Cardiac fibroblast (primary cell): ENCODE measurements at regions not wholly inside any gene's neighbourhood (a gene's known extent, or its start where the extent isn't known, plus 50 kb on each side); places are given as distances from the start of the nearest gene placed in this dataset.
"Not testable (repeated sequence)": the region's sequence is repeated elsewhere in the genome, so short reads cannot be mapped to it uniquely, and the experiment has no call there.

Experiments used
- DNase-seq, 2 donors: peaks; one replicate each; pipeline versions ENCODE4 v3.0.0 to v3.0.0-alpha.2; 2010; ENCODE audit warnings: low read depth in 2 of 2
- H3K4me3 ChIP-seq, 2 donors: replicated peaks in 1 of 2; 1 replicate in 1 of 2; 2 replicates in 1 of 2; pipeline ENCODE4 v1.5.1; 2011; ENCODE audit warnings: low read depth in 2 of 2, low read length in 2 of 2, mild to moderate bottlenecking in 2 of 2, moderate library complexity in 1 of 2
- TF ChIP-seq, protein P1 (sequence below): IDR thresholded peaks from one replicate; pipeline ENCODE4 v1.5.1; 2011; ENCODE audit warnings: low read depth, mild to moderate bottlenecking, low read length, inconsistent platforms

DNA sequence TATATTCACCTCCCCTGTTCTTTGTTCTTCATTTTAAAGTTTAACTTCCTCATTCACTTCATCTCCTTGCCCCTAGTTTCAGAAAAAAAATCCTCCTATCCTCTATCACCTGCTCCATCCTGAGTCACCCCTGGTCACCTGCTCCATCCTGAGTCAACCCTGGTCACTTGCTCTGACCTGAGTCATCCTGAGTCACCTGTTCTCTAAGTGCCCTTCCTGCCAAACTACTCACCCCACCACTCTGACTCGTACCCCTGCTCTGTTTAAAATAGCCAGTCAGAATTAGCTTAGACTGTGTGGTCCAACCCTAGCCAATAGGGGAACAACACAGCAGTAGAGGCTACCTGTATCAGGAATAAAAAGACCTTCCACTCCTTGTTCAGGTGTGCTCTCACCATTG lies 716.9 kb downstream of the ZBBX start:
- no peak overlapping the region for H3K4me3 ChIP-seq
- peak in 1 of 2 donors; percentile 0 for DNase-seq
- TF ChIP-seq, protein P1, sequence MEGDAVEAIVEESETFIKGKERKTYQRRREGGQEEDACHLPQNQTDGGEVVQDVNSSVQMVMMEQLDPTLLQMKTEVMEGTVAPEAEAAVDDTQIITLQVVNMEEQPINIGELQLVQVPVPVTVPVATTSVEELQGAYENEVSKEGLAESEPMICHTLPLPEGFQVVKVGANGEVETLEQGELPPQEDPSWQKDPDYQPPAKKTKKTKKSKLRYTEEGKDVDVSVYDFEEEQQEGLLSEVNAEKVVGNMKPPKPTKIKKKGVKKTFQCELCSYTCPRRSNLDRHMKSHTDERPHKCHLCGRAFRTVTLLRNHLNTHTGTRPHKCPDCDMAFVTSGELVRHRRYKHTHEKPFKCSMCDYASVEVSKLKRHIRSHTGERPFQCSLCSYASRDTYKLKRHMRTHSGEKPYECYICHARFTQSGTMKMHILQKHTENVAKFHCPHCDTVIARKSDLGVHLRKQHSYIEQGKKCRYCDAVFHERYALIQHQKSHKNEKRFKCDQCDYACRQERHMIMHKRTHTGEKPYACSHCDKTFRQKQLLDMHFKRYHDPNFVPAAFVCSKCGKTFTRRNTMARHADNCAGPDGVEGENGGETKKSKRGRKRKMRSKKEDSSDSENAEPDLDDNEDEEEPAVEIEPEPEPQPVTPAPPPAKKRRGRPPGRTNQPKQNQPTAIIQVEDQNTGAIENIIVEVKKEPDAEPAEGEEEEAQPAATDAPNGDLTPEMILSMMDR: no peak

- H3K4me3 ChIP-seq: no peak overlapping the region
- TF ChIP-seq, protein P1: no peak
- DNase-seq: no peak
Measured at GRCh38 chr3:166661621-166662020, 718.5 kb downstream of the ZBBX start.

DNA sequence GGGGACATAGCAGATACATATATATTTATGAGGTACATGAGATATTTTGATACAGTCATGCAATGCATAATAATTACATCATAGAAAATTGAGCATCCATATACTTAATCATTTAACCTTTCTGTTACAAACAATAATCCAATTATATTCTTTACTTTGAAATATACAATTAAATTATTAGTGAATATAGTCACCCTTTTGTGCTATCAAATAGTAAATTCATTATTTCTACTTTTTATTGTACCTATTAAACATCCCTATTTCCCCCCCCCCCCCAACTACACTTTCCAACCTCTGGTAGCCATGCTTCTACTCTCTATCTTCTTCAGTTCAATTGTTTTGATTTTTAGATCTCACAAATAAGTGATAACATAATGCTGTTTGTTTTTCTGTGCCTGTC lies 719.1 kb downstream of the ZBBX start:
- TF ChIP-seq, protein P1: no peak
- no peak for DNase-seq
- no peak overlapping the region for H3K4me3 ChIP-seq

DNA sequence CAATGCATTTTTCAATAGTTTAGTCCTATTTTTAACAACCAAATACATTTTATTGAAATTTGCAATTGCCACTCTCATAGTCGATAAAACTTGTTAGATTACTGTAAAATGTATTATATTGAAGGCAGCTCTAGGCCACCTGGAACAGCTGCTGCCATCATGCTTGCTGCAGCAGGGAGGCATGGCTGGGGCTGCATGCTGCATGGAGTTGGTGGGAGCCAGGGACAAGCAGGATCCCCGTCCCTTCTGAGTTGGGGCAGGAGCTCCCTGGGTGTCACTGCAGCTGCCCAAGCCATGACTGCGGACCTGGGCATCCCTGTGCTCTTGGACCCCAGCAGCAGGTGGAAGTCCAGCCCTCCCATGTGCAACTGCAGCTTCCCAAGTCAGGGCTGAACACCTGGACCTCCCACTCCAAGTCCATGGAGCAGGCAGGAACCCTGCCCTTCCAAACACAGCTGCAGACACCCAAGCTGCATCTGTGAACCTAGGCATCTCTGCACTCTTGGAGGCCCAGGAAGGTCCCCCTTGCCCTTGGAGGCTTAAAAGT lies 742.0 kb downstream of the ZBBX start:
- DNase-seq: no peak
- TF ChIP-seq, protein P1: no peak
- H3K4me3 ChIP-seq: no peak overlapping the region

GRCh38 chr3:166634091-166634746 lies 745.9 kb downstream of the ZBBX start:
- H3K4me3 ChIP-seq: no peak overlapping the region
- TF ChIP-seq, protein P1: no peak
- no peak for DNase-seq

DNA sequence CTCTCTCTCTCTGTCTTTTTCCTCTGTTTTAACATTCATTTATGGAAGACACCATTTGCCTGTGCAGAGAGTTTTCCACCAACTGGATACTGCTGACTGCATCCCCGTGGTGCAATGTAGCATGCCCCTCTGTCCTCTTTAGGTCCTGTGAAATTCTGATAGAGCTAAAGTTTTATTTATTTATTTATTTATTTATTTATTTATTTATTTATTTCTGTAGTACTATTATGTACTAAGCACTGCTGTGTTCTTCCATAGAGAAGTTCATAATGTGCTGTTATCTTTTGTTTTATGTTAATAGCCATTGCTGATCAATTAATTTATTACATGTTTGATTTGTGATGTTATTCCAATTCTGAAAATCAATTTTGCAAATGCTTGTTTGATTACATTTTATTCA lies 749.9 kb downstream of the ZBBX start:
- no peak overlapping the region for H3K4me3 ChIP-seq
- TF ChIP-seq, protein P1: no peak
- DNase-seq: no peak

DNA sequence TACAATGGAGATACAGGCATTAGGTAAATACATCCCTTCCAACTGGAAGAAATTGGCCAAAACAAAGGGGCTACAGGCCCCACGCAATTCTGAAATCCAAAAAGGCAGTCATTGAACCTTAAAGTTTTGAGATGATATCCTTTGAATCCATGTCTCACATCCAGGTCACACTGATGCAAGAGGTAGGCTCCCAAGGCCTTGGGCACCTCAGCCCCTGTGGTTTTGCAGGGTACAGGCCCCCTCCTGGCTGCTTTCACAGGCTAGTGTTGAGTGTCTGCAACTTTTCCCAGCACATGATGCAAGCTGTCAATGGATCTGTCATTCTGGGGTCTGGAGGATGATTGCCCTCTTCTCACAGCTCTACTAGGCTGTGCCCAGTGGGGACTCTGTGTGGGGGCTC lies 766.7 kb downstream of the ZBBX start:
- no peak overlapping the region for H3K4me3 ChIP-seq
- TF ChIP-seq, protein P1: no peak
- no peak for DNase-seq

GRCh38 chr3:166612761-166613160 lies 767.3 kb downstream of the ZBBX start:
- not testable (repeated sequence) for DNase-seq, H3K4me3 ChIP-seq
